ENCODE measurements at regions not wholly inside any gene's neighbourhood (a gene's known extent, or its start where the extent isn't known, plus 50 kb on each side); places are given as distances from the start of the nearest gene placed in this dataset.

DNA sequence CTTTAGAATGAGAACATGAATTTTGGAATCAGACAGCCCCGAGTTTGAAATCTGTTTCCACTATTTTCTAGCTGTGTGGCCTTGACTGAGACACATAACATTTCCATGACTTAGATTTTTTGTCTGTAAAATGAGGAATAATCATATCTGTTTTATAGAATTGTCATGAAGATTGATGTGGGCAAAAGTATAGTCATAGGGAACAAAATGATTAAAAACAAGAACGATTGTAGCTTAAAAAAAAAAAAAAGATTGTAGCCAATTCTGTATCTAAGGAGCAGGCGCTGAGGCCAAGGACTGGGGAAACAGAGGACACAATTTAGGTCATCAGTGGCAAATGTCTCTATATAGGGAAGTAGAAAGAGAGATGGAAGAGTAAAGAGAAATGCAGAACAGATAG is 201.6 kb upstream of the C1QTNF7 start:
- TF ChIP-seq EZH2 (IDR thresholded peaks at IDR 0.05; ENCODE audit: insufficient read depth, low read length), result no peak
- TF ChIP-seq, protein P1, sequence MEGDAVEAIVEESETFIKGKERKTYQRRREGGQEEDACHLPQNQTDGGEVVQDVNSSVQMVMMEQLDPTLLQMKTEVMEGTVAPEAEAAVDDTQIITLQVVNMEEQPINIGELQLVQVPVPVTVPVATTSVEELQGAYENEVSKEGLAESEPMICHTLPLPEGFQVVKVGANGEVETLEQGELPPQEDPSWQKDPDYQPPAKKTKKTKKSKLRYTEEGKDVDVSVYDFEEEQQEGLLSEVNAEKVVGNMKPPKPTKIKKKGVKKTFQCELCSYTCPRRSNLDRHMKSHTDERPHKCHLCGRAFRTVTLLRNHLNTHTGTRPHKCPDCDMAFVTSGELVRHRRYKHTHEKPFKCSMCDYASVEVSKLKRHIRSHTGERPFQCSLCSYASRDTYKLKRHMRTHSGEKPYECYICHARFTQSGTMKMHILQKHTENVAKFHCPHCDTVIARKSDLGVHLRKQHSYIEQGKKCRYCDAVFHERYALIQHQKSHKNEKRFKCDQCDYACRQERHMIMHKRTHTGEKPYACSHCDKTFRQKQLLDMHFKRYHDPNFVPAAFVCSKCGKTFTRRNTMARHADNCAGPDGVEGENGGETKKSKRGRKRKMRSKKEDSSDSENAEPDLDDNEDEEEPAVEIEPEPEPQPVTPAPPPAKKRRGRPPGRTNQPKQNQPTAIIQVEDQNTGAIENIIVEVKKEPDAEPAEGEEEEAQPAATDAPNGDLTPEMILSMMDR (IDR thresholded peaks at IDR 0.05; ENCODE audit: insufficient read depth, low read depth, low read length), result no peak

All from astrocyte (in vitro differentiated cells and primary cell).